ENCODE measurements at regions not wholly inside any gene's neighbourhood (a gene's known extent, or its start where the extent isn't known, plus 50 kb on each side); places are given as distances from the start of the nearest gene placed in this dataset.

GRCh38 chr6:113403966-113404595 is 453.1 kb upstream of the MARCKS start:
- H3K36me3 ChIP-seq (ENCODE audit: insufficient read depth, low read depth, low read length): no peaks in the 10 kb centered on the region
- H3K4me1 ChIP-seq (ENCODE audit: insufficient read depth, low read length): no peaks in the 10 kb centered on the region
- H3K9me3 ChIP-seq (ENCODE audit: insufficient read depth, low read depth, low read length): no peaks in the 10 kb centered on the region
- H3K9ac ChIP-seq (ENCODE audit: low read depth, low read length): no peak overlapping the region
- H3K27me3 ChIP-seq (ENCODE audit: insufficient read depth, low read length): no peaks in the 10 kb centered on the region
- H3K4me3 ChIP-seq (ENCODE audit: low read length): no peak overlapping the region
- H3K27ac ChIP-seq (ENCODE audit: low read length): no peak overlapping the region

GRCh38 chr6:113405326-113406047 is 451.7 kb upstream of the MARCKS start:
- Histone ChIP-seq H3K9ac (ENCODE audit: low read depth, low read length) (no peak overlapping the region), H3K9me3 (ENCODE audit: insufficient read depth, low read depth, low read length) (no peaks in the 10 kb centered on the region), H3K27ac (ENCODE audit: low read length) (no peak overlapping the region), H3K27me3 (ENCODE audit: insufficient read depth, low read length) (no peaks in the 10 kb centered on the region), H3K36me3 (ENCODE audit: insufficient read depth, low read depth, low read length) (no peaks in the 10 kb centered on the region), H3K4me3 (ENCODE audit: low read length) (no peak overlapping the region), H3K4me1 (ENCODE audit: insufficient read depth, low read length) (no peaks in the 10 kb centered on the region)

- H3K4me3 ChIP-seq (ENCODE audit: low read length): no peak overlapping the region
- no peak overlapping the region for H3K27ac ChIP-seq (ENCODE audit: low read length)
- no peaks in the 10 kb centered on the region for H3K27me3 ChIP-seq (ENCODE audit: insufficient read depth, low read length)
- no peaks in the 10 kb centered on the region for H3K4me1 ChIP-seq (ENCODE audit: insufficient read depth, low read length)
- H3K9ac ChIP-seq (ENCODE audit: low read depth, low read length): no peak overlapping the region
- H3K9me3 ChIP-seq (ENCODE audit: insufficient read depth, low read depth, low read length): no peaks in the 10 kb centered on the region
- no peaks in the 10 kb centered on the region for H3K36me3 ChIP-seq (ENCODE audit: insufficient read depth, low read depth, low read length)
These were observed 451.0 kb upstream of the MARCKS start for GRCh38 chr6:113406048-113406695.

- Histone ChIP-seq H3K4me3 (ENCODE audit: low read length) (no peak overlapping the region), H3K36me3 (ENCODE audit: insufficient read depth, low read depth, low read length) (no peaks in the 10 kb centered on the region), H3K9ac (ENCODE audit: low read depth, low read length) (no peak overlapping the region), H3K9me3 (ENCODE audit: insufficient read depth, low read depth, low read length) (no peaks in the 10 kb centered on the region), H3K27ac (ENCODE audit: low read length) (no peak overlapping the region), H3K4me1 (ENCODE audit: insufficient read depth, low read length) (peaks cover 8% of the 10 kb centered on the region; the same call in 1 of the 2 replicates), H3K27me3 (ENCODE audit: insufficient read depth, low read length) (no peaks in the 10 kb centered on the region)
These were observed 446.1 kb upstream of the MARCKS start for GRCh38 chr6:113411011-113411410.

GRCh38 chr6:113412589-113413357 is 444.4 kb upstream of the MARCKS start:
- no peaks in the 10 kb centered on the region for H3K27me3 ChIP-seq (ENCODE audit: insufficient read depth, low read length)
- H3K9ac ChIP-seq (ENCODE audit: low read depth, low read length): no peak overlapping the region
- no peaks in the 10 kb centered on the region for H3K9me3 ChIP-seq (ENCODE audit: insufficient read depth, low read depth, low read length)
- no peaks in the 10 kb centered on the region for H3K36me3 ChIP-seq (ENCODE audit: insufficient read depth, low read depth, low read length)
- no peak overlapping the region for H3K4me3 ChIP-seq (ENCODE audit: low read length)
- H3K27ac ChIP-seq (ENCODE audit: low read length): no peak overlapping the region
- H3K4me1 ChIP-seq (ENCODE audit: insufficient read depth, low read length): peaks cover 8% of the 10 kb centered on the region; the same call in 1 of the 2 replicates

- H3K27ac ChIP-seq (ENCODE audit: low read length): no peak overlapping the region
- H3K36me3 ChIP-seq (ENCODE audit: insufficient read depth, low read depth, low read length): no peaks in the 10 kb centered on the region
- H3K4me1 ChIP-seq (ENCODE audit: insufficient read depth, low read length): peaks cover 8% of the 10 kb centered on the region; the same call in 1 of the 2 replicates
- no peak overlapping the region for H3K4me3 ChIP-seq (ENCODE audit: low read length)
- no peaks in the 10 kb centered on the region for H3K9me3 ChIP-seq (ENCODE audit: insufficient read depth, low read depth, low read length)
- H3K27me3 ChIP-seq (ENCODE audit: insufficient read depth, low read length): no peaks in the 10 kb centered on the region
- no peak overlapping the region for H3K9ac ChIP-seq (ENCODE audit: low read depth, low read length)
These were observed 442.6 kb upstream of the MARCKS start for GRCh38 chr6:113414511-113414910.

- H3K27ac ChIP-seq (ENCODE audit: low read length): no peak overlapping the region
- no peak overlapping the region for H3K9ac ChIP-seq (ENCODE audit: low read depth, low read length)
- no peak overlapping the region for H3K4me3 ChIP-seq (ENCODE audit: low read length)
- peaks cover 8% of the 10 kb centered on the region; the same call in 1 of the 2 replicates for H3K4me1 ChIP-seq (ENCODE audit: insufficient read depth, low read length)
- no peaks in the 10 kb centered on the region for H3K27me3 ChIP-seq (ENCODE audit: insufficient read depth, low read length)
- no peaks in the 10 kb centered on the region for H3K36me3 ChIP-seq (ENCODE audit: insufficient read depth, low read depth, low read length)
- no peaks in the 10 kb centered on the region for H3K9me3 ChIP-seq (ENCODE audit: insufficient read depth, low read depth, low read length)
These were observed 441.0 kb upstream of the MARCKS start for GRCh38 chr6:113416170-113416569.

- Histone ChIP-seq H3K36me3 (ENCODE audit: insufficient read depth, low read depth, low read length) (no peaks in the 10 kb centered on the region), H3K4me3 (ENCODE audit: low read length) (no peak overlapping the region), H3K9me3 (ENCODE audit: insufficient read depth, low read depth, low read length) (no peaks in the 10 kb centered on the region), H3K9ac (ENCODE audit: low read depth, low read length) (no peak overlapping the region), H3K27ac (ENCODE audit: low read length) (no peak overlapping the region), H3K27me3 (ENCODE audit: insufficient read depth, low read length) (no peaks in the 10 kb centered on the region), H3K4me1 (ENCODE audit: insufficient read depth, low read length) (no peaks in the 10 kb centered on the region; the same call in 1 of the 2 replicates)
These were observed 436.9 kb upstream of the MARCKS start for GRCh38 chr6:113420290-113420689.

- Histone ChIP-seq H3K4me1 (ENCODE audit: insufficient read depth, low read length) (no peaks in the 10 kb centered on the region; the same call in 1 of the 2 replicates), H3K36me3 (ENCODE audit: insufficient read depth, low read depth, low read length) (no peaks in the 10 kb centered on the region), H3K27ac (ENCODE audit: low read length) (no peak overlapping the region), H3K9me3 (ENCODE audit: insufficient read depth, low read depth, low read length) (no peaks in the 10 kb centered on the region), H3K9ac (ENCODE audit: low read depth, low read length) (no peak overlapping the region), H3K27me3 (ENCODE audit: insufficient read depth, low read length) (no peaks in the 10 kb centered on the region), H3K4me3 (ENCODE audit: low read length) (no peak overlapping the region)
These were observed 435.1 kb upstream of the MARCKS start for GRCh38 chr6:113421997-113422396.

GRCh38 chr6:113423956-113424355 is 433.2 kb upstream of the MARCKS start:
- no peaks in the 10 kb centered on the region; the same call in 1 of the 2 replicates for H3K4me1 ChIP-seq (ENCODE audit: insufficient read depth, low read length)
- no peak overlapping the region for H3K9ac ChIP-seq (ENCODE audit: low read depth, low read length)
- H3K27ac ChIP-seq (ENCODE audit: low read length): no peak overlapping the region
- H3K36me3 ChIP-seq (ENCODE audit: insufficient read depth, low read depth, low read length): no peaks in the 10 kb centered on the region
- H3K4me3 ChIP-seq (ENCODE audit: low read length): no peak overlapping the region
- no peaks in the 10 kb centered on the region for H3K9me3 ChIP-seq (ENCODE audit: insufficient read depth, low read depth, low read length)
- H3K27me3 ChIP-seq (ENCODE audit: insufficient read depth, low read length): no peaks in the 10 kb centered on the region

GRCh38 chr6:113425977-113426660 is 431.0 kb upstream of the MARCKS start:
- no peak overlapping the region for H3K9ac ChIP-seq (ENCODE audit: low read depth, low read length)
- H3K4me3 ChIP-seq (ENCODE audit: low read length): no peak overlapping the region
- no peaks in the 10 kb centered on the region for H3K36me3 ChIP-seq (ENCODE audit: insufficient read depth, low read depth, low read length)
- no peaks in the 10 kb centered on the region for H3K9me3 ChIP-seq (ENCODE audit: insufficient read depth, low read depth, low read length)
- H3K27ac ChIP-seq (ENCODE audit: low read length): no peak overlapping the region
- H3K27me3 ChIP-seq (ENCODE audit: insufficient read depth, low read length): no peaks in the 10 kb centered on the region
- no peaks in the 10 kb centered on the region for H3K4me1 ChIP-seq (ENCODE audit: insufficient read depth, low read length)

Measured in iPS-20b (cell line).